GM04504 (cell line): ENCODE measurements at regions not wholly inside any gene's neighbourhood (a gene's known extent, or its start where the extent isn't known, plus 50 kb on each side); places are given as distances from the start of the nearest gene placed in this dataset.
"Not testable (repeated sequence)": the region's sequence is repeated elsewhere in the genome, so short reads cannot be mapped to it uniquely, and the experiment has no call there.

Source experiments
- DNase-seq: peaks from one replicate; pipeline ENCODE4 v3.0.0-alpha.2; 2012; ENCODE audit warnings: low read depth

DNA sequence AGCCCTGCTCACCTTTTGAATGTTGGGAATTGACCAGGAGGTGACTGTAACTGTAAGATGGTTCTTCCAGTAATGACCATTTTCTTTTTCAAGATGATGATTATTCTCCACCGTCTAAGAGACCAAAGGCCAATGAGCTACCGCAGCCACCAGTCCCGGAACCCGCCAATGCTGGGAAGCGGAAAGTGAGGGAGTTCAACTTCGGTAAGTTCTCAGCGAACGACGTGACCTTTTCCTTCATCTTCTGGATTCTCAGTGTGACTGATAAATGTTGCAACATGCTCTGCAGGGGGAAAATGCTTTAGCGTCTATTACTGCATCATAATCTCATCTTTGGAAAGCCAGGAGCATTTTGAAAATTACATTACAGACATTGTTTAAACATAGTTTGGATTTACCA, 89.5 kb upstream of the SPDYE9 start:
- DNase-seq: not testable (repeated sequence)

DNA sequence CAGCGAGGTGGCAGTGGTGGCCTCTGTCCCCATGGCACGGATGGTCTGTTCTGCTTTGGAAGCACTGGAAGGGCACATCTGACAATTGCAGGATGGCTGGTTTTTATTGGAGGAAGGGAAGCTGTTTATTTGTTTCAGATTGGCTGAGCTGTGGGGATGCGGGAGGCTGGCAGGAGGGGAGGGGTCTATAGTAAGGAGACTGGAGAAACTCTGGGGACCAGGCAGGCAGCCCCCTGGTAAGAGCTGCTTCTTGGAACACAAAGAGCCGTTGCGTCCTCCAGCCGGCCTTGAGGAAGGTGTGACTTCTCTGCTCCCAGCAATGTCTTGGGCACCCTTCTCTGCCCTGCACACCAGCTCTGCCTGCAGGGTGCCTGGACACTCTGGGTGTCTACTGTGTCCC, 85.1 kb upstream of the SPDYE9 start:
- DNase-seq: not testable (repeated sequence)

DNA sequence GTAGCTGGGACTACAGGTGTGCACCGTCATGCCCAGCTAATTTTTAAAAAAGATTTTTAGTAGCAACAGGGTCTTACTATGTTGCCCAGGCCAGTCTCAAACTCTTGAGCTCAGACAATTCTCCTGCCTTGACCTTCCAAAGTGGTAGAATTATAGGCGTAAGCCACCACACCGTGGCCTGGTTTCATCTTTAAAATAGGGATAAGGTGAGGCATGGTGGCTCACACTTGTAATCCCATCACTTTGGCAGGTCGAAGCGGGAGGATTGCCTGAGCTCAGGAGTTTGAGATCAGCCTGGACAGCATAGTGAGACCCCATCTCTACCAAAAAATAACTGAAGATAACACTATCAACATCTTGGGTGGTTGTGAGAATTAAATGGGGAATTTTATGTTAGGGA, 84.6 kb upstream of the SPDYE9 start:
- DNase-seq: not testable (repeated sequence)

DNA sequence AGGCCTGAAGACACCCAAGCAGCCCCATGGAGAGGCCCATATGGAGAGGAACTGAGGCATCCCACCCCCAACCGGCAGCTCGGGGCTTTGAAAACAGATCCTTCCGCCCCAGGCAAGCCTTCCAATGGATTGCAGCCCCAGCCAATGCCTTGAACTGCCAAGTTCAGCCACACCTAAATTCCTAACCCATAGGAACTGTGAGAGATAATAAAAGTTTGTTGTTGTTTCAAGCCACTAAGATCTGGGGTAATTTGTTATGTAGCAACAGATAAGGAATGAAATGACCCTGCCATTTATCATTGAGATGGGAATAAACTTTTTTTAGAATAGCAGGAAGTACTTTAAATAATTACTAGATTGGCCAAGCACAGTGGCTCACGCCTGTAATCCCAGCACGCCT, 80.3 kb upstream of the SPDYE9 start:
- not testable (repeated sequence) for DNase-seq

DNA sequence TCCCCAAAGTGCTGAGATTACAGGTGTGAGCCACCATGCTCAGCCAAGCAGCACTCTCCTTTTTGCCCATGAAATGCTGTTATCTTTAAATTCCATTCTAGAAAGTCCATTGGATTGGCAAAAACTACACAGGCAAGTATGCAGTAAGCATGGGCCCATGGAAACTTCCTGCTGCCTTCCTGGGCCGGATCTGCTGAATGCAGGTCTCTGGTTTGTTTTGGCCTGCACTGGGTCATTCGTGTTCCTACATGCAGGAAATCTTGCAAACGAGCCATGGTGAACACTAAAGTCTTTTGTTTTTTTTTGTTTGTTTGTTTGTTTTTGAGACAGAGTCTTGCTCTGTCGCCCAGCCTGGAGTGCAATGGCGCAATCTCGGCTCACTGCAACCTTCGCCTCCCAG, 76.8 kb upstream of the SPDYE9 start:
- not testable (repeated sequence) for DNase-seq

DNA sequence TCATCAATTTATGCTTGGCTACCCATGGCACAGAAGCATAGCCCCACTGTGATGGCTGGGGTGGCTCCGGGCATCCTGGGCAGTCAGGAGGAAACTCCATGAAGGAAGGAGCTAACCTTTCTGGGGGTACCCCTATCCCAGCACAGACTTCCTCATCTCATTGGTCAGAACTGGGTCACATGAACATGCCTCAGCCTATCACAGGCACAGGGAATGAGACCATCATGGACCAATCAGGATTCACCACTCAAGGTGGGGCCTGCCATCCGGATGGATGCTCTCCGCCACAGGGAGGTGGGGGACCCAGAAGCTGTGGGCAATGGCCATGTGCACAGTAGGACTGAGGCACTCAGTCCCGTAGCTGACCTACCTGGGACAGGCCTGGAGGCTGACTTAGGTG, 75.9 kb upstream of the SPDYE9 start:
- DNase-seq: not testable (repeated sequence)

DNA sequence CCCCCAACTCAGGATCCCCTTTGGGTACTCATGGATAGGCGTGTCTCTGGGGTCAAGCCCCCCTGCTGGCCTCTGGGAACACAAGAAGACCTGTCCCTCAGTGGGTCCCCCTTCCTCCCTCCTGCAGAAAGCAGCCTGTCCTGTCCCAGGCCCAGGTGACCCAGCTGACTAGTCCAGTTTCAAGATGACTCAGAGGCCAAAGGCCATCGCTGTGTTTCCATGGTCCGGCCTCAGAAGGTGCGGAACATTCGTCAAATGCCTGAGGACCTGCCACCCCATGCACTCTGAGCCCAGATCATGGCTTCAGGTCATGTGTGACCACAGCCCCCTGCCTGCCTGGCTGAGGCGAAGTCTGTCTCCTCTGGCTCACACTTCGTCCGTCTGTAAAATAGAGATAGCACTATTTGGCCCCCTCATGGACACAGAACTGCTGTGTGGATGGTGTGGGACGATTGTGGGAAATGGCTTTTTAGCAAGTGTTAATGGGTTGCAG, 71.4 kb upstream of the SPDYE9 start:
- DNase-seq: not testable (repeated sequence)

DNA sequence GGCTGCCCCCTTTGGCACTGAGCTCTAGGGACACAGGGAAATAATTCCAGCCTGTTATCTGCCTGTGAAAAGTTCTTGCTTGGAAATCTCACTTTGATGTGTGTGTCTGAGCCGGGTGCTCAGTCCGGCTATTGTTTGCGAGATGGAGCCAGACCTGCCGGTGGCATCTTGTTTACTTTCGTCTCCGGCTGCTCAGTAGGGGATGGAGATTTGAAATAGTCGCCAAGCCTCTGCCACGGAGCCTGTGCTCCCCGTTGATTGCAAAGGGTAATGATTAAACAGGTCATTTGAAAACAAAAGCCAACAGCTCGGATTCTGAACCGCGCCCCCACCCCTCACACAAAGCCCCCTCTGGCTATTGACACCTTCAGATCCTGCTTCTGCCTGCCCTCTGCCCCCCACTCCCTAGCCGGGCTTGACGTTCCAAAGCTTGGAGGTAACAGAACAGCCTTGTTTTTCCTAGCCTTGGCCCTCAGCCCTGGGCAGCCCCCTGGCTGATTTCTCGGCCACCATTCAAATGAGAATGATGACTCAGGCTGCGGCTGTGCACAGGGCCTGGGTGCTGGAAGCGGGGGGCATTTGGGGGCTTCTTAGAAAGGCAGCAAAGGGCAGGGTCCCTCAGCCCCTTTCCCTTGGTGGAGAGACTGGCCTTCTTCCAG, 70.8 kb upstream of the SPDYE9 start:
- DNase-seq: not testable (repeated sequence)

DNA sequence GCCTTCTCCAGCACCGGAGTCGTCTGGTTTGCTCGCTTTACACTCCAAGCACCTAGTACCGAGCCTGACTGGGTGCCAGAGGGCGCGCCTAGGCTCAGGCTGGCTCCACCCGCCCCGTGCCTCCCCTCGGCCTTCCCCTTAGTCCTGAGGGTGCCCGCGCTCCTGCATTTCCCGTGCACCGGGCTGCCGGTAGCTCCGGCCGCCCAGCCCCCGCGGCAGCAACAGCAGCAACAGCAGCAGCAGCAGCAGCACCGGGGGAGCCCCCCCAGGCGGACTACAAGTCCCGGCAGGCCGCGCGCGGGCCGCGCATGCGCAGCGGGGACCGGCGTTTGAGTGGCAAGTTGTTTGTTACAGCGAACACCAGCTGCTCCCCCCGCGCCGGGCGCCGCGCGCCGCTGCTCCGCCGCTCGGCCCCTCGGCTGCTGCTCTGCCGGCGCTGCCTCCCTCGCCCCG, 68.8 kb upstream of the SPDYE9 start:
- not testable (repeated sequence) for DNase-seq

DNA sequence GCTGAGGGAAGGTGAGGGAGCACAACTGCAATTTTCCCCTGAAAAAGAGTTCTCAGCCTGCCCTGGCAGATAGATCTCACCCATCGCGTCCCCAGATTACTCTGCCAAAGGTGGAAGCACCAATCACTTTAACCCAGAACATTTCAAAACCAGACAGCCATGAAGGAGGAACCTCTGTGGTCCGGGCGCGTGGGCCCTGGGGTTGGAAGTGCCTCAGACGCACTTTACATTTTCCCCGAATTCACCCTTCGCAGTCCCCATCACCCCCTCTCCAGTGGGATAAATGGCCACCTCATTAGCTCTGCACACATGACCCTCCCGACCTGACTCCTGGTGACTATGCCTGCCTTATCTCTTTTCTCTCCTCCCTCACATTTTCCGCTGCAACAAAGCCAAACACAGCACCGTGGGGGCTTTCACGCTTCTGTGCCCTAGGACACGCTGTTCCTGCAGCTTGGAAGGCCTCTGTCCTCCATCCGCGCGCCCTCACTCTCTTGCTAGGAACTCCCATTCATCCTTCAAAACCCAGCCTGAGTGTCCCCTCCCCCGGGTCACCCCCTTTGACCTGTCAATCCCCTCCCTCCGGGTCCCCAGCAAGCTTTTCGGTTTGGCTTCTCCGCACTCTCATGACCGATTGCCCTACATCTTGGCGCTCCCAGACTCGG, 68.2 kb upstream of the SPDYE9 start:
- DNase-seq: not testable (repeated sequence)

DNA sequence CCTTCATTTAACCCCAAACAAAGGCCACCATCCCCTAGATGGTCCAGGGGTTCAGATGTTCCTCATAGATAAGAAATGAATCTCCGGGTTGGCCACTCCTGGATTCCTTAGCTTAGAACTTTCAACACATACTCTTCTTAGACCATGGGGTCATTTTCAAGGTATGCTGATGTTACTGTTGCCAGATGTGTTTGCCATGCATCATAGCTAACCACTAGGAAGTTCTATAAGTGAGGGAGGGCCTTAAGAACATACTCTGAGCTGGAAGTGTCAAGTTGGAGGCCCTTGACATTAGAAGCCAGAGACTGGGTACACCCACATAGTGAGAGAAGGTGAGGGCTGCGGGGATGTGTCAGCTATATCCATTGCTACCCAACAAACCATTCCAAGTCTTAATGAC, 62.7 kb upstream of the SPDYE9 start:
- DNase-seq: not testable (repeated sequence)

DNA sequence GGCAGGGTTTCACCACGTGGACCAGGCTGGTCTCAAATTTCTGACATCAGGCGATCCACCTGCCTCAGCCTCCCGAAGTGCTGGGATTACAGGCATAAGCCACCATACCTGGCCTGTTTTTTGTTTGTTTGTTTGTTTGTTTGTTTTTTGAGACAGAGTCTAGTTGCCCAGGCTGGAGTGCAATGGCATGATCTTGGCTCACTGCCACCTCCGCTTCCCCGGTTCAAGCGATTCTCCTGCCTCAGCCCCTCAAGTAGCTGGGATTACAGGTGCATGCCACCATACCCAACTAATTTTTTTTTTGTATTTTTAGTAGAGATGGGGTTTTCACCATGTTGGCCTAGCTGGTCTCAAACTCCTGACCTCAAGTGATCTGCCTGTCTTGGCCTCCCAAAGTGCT, 61.8 kb upstream of the SPDYE9 start:
- DNase-seq: not testable (repeated sequence)

DNA sequence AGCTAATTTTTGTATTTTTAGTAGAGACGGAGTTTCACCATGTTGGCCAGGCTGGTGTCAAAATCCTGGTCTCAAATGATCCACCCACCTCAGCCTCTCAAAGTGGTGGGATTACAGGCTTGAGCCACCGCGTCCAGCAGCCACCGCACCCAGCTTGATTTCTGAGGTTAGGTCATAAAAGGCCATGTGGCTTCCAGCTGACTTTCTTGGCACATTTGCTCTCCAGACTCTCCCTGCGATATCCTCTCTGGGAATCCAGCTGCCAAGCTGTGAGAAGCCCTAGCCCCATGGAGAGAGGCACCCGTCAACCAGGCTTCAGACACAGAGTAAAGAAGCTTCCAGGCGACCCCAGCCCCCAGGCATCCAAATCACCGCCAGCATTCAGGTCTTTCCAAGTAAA, 58.2 kb upstream of the SPDYE9 start:
- not testable (repeated sequence) for DNase-seq

DNA sequence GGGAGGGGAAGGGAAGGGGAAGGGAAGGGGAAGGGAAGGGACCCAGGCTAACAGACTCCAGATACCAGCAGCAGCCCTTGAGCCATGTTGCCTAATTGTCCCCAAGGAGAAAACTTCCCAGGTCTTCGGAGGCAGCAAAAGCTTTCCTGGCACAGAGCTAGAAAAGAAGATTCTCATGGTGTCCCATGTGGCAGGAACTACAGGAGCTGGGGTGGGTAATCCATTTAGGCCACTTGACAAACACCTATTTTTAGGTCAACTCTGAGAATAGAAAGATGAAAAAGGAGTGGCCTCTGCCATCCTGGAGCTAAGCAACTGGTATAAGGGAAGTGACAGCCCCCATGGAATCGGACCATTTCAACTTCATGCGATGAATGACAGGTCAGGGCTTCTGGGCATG, 52.1 kb upstream of the SPDYE9 start:
- DNase-seq: not testable (repeated sequence)
